ENCODE measurements at regions not wholly inside any gene's neighbourhood (a gene's known extent, or its start where the extent isn't known, plus 50 kb on each side); places are given as distances from the start of the nearest gene placed in this dataset.

DNA sequence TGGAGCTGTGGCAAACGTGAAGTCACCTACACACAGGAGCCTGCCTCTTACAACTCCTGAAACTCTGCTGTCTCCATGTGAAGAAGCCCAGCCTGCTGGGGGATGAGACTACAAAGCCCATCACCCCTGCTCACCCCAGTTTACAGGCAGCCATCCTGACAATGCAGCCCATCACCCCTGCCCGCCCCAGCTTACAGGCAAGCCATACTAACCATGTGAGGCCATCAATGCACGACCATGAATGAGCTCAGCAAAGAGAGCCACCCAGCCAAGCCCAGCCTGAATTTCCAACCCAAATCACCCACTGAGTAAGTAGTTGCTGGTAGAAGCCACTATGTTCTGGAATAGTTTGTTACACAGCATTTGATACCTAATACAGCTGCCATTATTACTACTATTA lies 185.4 kb upstream of the NSMCE3 start:
- H3K4me3 ChIP-seq: no peak overlapping the region
- WGBS, 5 donors: 72 to 86% (median 85%) methylated on average over 2 to 3 of the region's 3 CpGs
- H3K27ac ChIP-seq: no peak overlapping the region
- TF ChIP-seq, protein P1, sequence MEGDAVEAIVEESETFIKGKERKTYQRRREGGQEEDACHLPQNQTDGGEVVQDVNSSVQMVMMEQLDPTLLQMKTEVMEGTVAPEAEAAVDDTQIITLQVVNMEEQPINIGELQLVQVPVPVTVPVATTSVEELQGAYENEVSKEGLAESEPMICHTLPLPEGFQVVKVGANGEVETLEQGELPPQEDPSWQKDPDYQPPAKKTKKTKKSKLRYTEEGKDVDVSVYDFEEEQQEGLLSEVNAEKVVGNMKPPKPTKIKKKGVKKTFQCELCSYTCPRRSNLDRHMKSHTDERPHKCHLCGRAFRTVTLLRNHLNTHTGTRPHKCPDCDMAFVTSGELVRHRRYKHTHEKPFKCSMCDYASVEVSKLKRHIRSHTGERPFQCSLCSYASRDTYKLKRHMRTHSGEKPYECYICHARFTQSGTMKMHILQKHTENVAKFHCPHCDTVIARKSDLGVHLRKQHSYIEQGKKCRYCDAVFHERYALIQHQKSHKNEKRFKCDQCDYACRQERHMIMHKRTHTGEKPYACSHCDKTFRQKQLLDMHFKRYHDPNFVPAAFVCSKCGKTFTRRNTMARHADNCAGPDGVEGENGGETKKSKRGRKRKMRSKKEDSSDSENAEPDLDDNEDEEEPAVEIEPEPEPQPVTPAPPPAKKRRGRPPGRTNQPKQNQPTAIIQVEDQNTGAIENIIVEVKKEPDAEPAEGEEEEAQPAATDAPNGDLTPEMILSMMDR (IDR thresholded peaks at IDR 0.05): no peak
- TF ChIP-seq POLR2A (IDR thresholded peaks at IDR 0.05): no peak
- no peak for TF ChIP-seq POLR2AphosphoS5 (IDR thresholded peaks at IDR 0.05)
- intact Hi-C loops (cut with DNase I; ENCODE audit: low total_unique reads): no loop called here
- no peaks in the 10 kb centered on the region for H3K9me3 ChIP-seq
- H3K4me1 ChIP-seq: no peaks in the 10 kb centered on the region
- H3K27me3 ChIP-seq: peaks cover 0 to 7% (median 0%) of the 10 kb centered on the region in 3 donors
- H3K36me3 ChIP-seq: no peaks in the 10 kb centered on the region
- DNase-seq: no peak

DNA sequence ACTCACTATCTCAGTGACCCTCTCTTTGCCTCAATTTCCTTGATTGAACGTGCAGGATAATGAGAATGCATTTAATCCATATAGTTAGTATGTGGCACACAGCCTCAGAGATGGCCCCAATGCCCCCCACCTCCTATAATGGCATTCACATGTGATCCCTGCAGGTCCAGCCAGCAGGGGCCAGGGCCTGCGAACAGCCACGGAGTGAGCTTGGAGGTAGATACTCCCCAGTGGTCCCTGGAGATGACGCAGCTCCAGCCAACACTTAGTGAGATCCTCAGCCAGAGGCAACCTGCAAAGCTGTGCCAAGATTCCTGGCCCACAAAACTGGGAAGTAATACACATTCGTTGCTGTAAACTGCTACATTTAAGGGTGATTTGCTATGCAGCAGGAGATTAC lies 184.9 kb upstream of the NSMCE3 start:
- 81 to 87% (median 85%) methylated on average over 5 of the region's 5 CpGs for WGBS, 5 donors
- Histone ChIP-seq H3K9me3 (no peaks in the 10 kb centered on the region), H3K4me1 (no peaks in the 10 kb centered on the region), H3K36me3 (no peaks in the 10 kb centered on the region), H3K27me3 (peaks cover 0 to 7% (median 0%) of the 10 kb centered on the region in 3 donors), H3K27ac (no peak overlapping the region), H3K4me3 (no peak overlapping the region)
- DNase-seq: no peak
- TF ChIP-seq, protein P1 (IDR thresholded peaks at IDR 0.05): no peak
- TF ChIP-seq POLR2A (IDR thresholded peaks at IDR 0.05): no peak
- no peak for TF ChIP-seq POLR2AphosphoS5 (IDR thresholded peaks at IDR 0.05)
- TF ChIP-seq EP300 (IDR thresholded peaks at IDR 0.05): no peak
- intact Hi-C loops (cut with DNase I; ENCODE audit: low total_unique reads): no loop called here

DNA sequence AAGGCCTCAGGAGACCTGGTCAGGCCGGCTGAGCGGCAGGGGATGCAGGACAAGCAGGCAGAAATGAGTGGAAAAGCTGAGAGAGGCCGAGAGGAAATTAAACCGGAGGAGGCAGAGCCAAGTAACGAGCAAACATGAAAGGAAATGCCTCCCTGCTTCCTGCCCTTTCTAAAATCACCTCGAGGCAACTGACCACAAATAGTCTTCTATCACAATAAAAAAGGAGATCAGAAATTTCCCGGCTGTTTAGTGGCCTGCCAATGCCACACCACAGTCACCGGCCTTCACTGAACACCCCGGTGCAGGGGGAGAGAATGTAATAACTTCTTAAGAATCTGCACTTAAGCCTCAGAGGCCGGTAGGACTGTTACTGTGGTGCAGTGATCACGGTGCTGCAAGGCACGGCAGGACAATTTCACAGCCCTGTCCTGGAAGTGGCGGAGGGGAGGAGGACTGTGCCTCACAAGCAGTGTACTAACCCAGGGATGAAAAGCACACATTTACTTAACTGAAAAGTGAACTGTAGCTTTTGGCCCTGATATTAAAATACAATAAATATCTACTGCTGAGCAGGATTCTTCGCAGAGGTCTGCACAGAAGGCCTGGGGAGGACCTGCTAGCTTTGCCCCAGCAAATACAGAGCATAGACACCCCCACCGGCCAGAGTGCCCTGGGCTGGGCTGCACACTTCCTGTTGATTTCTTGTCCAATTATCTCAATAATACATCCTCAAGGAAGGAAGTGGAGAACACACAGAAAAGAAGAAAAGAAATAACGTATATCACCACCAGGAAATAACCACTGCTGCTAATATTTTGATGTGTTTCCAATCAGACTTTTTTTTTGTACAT lies 183.5 kb upstream of the NSMCE3 start:
- no peak for DNase-seq
- TF ChIP-seq POLR2AphosphoS5 (IDR thresholded peaks at IDR 0.05) (no peak), EP300 (IDR thresholded peaks at IDR 0.05) (no peak), POLR2A (IDR thresholded peaks at IDR 0.05) (no peak)
- TF ChIP-seq, protein P1 (IDR thresholded peaks at IDR 0.05): no peak
- no peak overlapping the region for H3K27ac ChIP-seq

DNA sequence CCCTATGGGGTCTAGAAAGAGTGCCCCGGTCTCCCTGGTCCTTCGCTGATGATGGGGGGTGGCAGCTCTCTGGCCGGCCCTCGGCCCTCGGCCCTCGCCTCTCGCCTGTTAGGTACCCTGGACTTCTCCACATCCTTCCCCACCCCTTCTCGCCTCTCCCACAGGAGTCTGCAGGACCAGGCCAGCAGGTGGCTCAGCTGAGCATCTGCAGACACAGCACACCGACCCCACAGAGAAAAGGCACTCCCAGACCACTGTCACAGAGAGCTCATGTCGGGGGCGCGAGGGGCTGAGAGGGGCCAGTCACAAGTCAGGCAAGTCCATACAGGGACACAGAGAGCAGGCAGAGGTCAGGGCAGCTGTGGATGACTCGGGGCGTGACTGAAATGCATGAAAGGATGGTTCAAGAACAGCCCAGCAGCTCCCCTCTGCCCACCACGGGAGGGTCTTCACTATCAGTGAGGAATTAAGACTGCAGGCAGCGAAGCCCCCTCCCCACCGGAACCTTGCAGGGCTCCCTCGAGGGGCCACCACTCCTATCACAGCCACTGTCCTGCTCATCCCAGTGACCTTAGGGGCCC lies 181.7 kb upstream of the NSMCE3 start:
- TF ChIP-seq POLR2AphosphoS5 (IDR thresholded peaks at IDR 0.05) (no peak), EP300 (IDR thresholded peaks at IDR 0.05) (no peak), POLR2A (IDR thresholded peaks at IDR 0.05) (no peak)
- TF ChIP-seq, protein P1 (IDR thresholded peaks at IDR 0.05): no peak
- intact Hi-C loops (cut with DNase I; ENCODE audit: low total_unique reads): no loop called here
- Histone ChIP-seq H3K4me1 (no peaks in the 10 kb centered on the region), H3K27ac (no peak overlapping the region), H3K36me3 (no peaks in the 10 kb centered on the region), H3K27me3 (peaks cover 0 to 7% (median 0%) of the 10 kb centered on the region in 3 donors), H3K9me3 (no peaks in the 10 kb centered on the region), H3K4me3 (no peak overlapping the region)
- peak in 1 of 2 donors; percentile 29 for DNase-seq
- 43 to 59% (median 51%) methylated on average over 15 to 18 of the region's 18 CpGs for WGBS, 5 donors

More for the DNA sequence above, 183.5 kb upstream of the NSMCE3 start:
- Histone ChIP-seq H3K9me3 (no peaks in the 10 kb centered on the region), H3K4me1 (no peaks in the 10 kb centered on the region), H3K27me3 (peaks cover 0 to 7% (median 0%) of the 10 kb centered on the region in 3 donors), H3K36me3 (no peaks in the 10 kb centered on the region), H3K4me3 (no peak overlapping the region)
- intact Hi-C loops (cut with DNase I; ENCODE audit: low total_unique reads): no loop called here
- 38 to 47% (median 43%) methylated on average over 16 of the region's 16 CpGs for WGBS, 5 donors

Measured in stomach (tissue), 8 donors.